HG02852 (cell line): ENCODE measurements at regions not wholly inside any gene's neighbourhood (a gene's known extent, or its start where the extent isn't known, plus 50 kb on each side); places are given as distances from the start of the nearest gene placed in this dataset.

Experiments
- ATAC-seq: cut with Tn5 transposase; IDR thresholded peaks from one replicate; pipeline ENCODE4 v1.9.1; 2021; ENCODE audit warnings: mild to moderate bottlenecking, moderate library complexity; ENCODE audit not compliant: unreplicated experiment

DNA sequence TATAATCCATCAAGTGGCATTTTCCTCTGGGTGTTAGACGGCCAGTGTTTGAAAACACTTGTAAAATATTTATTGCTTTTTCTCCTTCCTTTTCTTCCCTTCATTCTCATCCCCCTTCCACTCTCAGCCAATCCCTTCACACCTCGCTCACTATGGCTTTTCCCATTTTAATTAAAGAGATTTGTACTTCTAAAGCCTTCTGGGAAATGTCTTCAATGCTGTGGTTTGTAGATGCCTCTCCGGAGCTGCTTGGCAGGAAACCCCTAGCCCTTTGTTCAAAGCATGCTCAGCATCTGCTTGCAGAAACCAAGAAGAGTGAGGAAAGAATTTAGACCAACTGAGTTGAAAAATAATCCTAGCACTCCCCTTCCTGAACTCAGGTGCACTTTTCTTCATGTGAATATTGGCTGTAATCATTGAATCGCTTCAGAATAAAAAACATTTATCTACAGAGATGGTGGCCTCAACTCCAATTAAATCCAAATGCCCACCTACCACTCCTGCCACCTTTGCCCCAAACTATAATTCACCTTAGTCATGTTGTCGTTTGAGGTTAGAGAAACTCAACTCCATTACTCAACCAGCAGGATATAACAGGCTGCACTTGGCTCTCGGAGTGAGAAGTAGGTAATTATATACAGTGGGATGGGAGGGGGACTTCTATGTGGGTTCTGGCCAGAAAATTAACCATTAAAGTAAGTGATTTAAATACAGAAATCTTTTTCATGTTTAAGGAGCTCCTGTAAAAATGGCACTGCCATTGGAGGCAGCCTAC, 659.4 kb upstream of the CAMK1G start:
- no peak for ATAC-seq

DNA sequence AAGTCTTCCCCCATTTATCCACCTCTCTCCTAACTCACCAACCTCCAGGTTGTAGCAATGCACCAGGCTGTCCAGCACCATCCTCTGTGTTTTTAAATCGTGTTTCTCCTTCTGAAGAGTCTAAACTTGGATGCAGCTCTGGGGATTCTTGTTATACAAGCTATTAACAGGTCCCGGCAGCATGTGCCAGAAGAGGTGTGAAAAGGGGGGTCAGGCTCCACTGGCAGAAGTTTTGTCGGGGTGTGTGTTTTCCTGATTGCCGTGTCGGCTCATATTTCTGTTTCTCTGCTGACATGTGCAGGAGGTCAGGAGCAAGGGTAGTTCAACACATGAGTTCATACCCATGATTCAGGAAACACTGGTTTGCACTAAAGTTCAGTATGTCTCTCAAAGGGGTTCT, 658.6 kb upstream of the CAMK1G start:
- ATAC-seq: no peak

DNA sequence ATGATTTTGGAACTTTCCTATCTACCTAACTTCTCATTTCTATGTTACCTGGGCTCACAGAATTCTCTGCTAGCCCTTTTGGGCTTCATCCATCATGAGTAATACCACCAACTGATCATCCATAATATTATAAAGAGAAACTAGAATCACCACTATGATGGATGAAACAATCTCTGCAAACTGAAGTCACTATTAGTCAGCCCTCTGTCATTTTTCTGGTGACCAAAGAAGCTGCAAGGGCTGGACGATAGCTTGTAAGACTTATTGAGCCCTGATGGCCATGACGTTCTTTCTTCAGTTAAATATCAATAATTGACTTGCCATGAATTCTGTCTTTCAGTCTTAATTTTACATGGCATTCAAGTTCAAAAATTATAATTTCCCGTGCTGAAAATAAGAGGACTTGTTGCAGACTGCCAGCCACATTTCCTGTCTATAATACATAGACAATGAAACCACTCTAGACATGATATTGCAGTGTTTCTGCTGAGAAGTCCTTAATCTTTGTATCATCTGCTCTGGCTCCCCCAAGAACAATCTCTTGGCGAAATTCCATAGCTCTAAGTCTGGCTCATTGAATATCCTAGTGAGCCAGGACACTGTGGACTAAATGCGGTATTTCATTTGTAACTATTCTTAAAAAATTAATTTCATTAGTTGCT, 655.0 kb upstream of the CAMK1G start:
- ATAC-seq: no peak

DNA sequence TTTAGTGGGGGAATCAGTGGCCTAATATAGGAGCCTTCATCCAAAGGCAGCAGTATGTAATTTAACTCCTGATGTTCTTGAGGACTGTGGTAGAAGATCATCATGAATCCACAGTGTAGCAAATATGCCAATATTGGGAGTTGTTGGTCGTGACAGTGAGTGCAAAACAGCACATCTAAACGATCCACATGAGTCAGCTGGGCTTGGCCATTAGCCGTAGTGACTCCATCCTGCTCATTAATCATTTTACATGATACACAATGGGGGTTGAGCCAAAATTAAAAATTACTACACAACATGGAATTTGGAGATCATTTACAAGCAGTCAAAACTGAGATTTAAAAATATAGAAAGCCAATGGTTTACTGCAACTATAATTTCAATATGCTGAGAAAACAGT, 653.9 kb upstream of the CAMK1G start:
- no peak for ATAC-seq

DNA sequence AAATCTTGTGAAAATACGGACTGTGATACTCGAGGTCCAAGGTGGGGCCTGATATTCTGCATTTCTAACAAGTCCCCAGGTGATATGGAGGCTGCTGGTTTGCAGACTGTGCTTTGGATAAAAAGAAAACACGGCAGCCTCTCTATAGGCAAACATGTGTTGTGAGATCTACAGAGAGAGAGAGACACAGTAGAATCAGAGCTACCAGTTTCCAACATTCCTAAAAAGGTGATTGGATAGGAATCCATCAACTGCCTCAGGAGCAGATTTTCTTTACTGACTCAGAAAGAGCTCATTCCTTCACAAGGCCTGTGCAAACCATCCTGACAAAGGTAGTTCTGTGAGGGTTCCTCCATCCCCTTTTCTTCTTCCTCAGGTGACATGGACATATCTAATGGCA, 651.6 kb upstream of the CAMK1G start:
- ATAC-seq: no peak

DNA sequence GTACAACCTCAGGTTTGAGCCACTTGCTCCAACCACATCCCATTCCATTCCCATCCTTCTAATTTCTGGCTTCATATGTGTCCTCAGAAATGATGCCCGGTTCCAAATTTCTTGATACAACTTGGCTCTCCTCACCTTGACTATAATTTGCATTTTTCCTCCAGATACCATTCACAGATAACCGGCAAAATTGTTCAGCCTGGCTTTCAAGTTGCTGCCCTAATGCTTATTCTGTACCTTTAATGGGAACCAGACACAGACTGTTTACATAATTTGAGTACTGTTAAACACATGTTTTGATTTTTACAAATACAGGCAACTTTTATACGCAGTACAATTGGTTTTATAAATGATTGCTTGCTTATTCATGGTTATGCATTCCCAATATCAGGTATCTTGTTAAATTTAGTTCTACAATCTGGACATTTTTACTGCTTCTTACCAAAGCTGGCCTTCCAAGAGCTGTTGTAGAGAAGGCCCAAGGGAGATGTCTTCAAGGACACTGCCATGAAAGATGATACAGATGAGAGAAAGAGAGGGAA, 649.5 kb upstream of the CAMK1G start:
- ATAC-seq: no peak

DNA sequence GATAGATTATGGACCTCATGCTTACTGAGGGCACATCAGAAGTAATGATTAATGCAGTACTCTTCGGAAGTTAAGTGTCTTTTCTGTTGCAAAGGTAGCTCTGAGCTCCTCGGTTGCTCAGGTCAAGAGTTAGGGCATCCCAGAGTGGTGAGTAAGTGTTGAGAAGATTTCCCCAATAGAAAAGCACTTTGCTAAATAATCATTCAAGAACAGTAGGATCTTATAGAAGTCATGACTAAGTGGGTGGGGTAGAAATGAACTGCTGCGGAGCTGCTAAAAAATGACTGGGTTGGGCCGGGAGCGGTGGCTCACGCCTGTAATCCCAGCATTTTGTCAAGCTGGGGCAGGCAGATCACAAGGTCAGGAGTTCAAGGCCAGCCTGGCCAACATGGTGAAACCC, 648.6 kb upstream of the CAMK1G start:
- no peak for ATAC-seq

DNA sequence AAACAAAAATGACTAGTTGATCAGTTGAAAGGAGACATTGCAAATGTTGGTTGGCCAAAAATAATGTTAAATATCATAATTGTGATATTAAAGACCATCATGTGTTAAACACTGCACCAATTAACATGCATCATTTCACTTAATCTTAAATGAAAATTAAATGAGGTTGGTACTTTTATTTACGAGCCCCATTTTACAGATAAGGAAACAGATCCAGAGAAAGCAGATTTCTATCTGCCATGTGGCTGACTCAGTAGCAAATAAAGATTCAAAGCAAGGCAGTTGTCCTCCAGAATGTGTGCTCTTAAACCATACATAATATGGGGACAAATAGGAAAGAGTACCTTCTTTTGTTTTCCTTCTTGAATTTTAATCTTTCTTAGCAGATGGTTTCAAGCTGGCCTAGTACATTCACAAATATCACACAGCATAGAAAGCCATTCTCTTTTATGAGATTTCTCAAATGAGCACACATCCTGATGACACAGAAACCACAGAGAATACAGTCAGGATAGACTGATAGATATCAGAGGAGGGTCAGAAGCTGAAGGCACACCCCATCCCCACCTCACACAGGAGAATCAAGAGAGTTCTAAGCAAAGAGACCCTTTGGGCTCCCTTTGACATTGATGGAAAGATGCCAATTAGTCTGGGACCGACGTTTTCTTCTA, 647.9 kb upstream of the CAMK1G start:
- ATAC-seq: no peak

DNA sequence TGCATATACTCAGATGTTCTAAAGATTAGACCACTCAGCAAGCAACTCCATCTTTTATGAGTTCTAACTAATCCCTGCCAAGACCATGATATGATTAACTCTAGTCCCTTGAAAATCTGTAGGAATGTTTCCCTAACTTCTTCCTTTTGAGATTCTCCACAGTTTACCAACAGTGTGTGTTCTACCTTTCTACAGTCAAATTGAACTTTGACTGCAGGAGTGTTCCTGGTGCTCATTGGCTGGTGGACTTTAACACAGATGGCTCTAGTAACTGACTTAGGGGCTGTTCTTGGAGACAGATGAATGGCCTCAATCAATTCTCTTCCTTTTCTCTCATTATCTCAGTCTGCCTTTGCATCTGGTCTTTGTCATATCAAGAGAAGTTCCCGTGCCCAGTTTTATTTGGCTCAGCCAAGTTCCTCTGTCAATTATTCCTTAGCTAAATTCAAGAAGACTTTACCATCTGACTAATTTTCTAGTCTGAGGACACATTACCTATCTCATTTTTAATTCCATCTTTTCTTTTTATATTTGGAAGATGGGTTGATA, 643.9 kb upstream of the CAMK1G start:
- no peak for ATAC-seq

DNA sequence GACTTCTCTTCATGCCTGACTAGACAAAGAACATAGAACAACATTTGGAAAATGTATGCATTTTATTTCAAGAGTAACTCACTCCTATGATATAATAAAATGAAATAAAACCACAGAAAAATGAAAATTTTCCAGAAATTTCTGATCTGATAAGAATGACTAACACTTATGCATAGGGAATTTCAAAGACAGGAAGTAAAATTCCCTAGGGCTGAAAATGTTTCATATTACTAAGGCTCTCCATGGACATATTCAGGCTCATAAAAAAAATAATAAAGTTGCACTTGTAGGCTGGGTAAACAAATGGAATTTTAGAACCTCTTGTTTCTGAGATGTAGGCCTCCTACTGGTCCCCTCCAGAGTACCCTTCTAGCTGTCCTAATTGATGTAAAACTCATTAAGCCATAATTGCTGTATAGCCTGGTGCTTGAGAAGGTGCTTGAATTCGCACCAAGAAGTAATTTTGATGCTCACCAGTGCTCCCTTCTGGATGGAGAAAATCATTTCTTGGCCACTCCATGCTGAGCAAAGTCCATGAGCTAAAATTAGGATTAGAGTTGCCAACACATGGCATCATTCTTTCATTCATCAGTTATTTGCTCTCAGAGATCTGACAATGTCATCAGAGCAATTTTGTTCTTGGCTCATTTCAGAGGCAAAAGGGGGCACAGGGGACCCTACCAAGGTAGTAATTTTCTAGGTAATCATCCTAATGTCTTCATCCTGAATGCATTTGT, 641.0 kb upstream of the CAMK1G start:
- no peak for ATAC-seq

DNA sequence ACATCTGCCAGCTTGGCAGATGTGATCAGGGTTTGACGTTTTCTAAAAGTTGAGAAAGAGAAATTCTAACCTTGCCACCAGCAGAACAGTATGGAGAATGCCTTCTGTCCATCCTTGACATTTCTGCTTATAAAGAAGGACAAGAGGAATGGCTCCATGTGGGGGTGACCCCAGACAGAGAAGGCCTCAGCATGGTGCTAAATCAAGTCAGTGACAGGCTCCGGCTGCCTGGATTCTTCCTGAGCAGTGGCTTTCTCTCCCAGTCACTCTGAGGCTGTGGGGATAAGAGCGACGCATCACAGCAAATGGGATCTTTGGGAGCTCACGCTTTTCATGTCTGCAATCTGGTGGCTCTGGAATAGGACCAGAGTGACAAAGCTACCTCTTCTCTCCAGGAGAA, 640.2 kb upstream of the CAMK1G start:
- no peak for ATAC-seq

DNA sequence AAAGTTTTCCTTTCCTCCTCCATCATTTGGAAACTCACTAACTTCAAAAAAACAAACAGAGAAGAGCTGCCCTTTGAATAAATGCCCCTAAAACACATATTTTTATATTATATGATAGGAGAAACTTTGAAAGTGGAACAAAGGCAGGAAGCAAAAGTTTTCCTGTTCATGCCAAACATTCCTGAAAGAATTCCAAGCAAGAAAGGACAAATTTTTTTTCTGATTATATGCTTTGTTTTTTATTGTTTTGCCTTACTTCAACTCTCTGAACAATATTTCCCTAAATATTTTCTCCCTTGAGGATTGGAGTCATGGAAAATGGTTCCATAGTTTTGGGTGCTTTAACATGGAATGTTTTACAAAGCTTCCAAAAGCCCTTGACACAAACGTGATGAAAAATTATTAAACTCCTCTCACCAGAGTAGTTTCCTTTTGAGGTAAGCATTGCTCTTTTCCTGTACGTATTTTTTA, 638.5 kb upstream of the CAMK1G start:
- no peak for ATAC-seq

DNA sequence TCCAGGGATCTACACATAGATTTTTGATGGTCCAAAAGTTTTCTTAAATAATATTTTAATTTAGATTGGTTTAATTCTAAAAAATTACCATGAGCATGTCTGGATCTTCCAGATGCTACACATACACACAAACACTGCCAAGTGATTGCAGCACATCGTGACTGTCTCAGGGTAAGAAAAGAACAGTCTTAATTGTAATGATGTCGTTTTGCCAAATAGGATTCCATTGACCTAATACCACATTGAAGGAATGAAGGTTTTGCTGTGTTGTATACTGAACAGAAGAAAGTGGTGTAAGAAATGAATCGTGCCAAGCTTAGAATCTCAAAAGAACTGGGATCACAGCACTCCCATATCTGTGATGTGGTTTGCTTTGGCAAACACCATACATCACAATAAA, 633.3 kb upstream of the CAMK1G start:
- ATAC-seq: no peak

DNA sequence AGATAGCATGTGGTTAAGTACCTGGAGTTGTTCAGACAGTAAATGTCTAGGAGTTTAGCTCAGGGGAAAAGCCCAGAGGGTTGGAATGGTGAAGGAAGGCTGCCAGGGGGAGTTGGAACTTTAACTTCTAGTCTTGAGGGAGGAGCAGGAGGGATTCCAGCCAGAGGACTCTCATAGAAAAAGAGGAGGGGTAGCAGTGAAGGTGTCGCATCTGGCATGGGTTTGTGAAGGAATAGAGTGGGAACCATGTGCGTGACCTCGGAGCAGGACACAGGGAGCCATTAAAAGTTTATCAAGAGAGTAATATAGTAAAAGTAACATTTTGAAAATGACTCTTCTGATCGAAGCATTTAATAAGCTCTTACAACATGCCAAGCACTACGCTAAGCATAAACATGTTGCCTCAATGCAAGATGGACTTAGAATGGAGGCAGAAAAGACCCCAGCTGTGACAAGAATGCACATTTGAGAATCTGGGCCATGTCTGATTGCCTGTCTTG, 632.4 kb upstream of the CAMK1G start:
- ATAC-seq: no peak

DNA sequence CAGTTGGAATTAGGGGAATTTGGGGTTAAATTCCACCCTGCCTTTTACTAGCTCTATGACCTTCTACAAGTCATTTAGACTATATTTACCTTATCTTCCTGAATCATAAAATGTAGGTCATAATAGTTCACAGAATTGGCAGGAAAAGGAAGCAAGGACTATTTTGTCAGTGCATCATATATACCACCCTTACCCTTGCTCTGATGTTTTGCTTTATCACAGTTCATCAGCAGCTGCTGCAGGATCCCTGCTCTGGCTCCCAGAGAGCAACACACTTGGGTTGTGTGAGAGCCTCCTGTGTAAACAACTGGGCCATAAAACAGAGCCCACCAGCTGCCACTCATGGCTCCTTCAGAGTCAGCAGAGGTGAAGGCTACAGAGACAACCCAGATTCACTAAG, 631.6 kb upstream of the CAMK1G start:
- ATAC-seq: no peak

DNA sequence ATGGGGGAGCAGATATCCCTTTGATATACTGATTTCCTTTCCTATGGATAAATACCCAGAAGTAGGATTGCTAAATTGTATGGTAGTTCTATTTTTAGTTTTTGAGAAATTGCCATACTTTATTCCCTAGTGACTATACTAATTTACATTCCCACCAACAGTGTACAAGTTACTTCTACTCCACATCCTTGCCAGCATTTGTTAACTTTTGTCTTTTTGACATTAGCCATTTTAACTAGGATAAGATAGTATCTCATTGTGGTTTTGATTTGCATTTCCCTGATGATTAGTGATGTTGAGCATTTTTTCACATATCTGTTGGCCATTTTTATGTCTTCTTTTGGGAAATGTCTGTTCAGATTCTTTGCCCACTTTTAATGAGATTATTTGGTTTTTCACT, 620.6 kb upstream of the CAMK1G start:
- no peak for ATAC-seq

DNA sequence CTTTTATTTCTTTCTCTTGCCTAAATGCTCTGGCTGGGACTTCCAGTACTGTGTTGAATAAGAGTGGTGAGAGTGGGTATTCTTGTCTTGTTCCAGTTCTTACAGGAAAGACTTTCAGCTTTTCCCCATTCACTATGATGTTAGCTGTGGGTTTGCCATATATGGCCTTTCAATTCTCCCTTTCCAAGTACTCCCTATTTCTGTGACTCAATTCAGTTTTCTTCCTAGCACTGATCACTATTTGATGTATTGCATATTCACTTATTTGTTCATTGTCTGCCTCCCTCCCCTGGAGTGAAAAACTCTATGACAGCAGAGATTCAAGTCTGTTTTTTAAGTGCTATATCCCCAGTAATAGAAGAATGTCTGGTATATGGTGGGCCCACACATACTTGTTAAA, 618.2 kb upstream of the CAMK1G start:
- ATAC-seq: no peak

DNA sequence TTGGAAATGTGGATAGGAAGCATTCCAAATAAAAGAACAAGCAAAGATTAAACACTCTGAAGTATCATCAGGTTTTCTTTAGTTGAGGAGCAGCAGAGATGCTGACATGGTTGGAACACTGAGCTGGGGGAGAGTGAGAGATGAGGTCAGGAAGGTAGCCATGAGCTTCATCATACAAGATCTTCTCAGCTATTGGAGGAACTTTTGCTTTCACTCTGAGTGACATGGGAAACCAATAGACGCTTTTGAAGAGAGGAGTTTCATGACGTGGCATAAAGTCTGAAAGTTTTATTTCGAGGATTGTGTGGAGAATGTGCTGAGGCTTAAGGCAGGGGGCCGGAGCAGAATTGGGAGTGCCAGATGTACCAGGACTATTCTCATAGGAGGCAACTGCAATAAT, 616.2 kb upstream of the CAMK1G start:
- ATAC-seq: no peak

DNA sequence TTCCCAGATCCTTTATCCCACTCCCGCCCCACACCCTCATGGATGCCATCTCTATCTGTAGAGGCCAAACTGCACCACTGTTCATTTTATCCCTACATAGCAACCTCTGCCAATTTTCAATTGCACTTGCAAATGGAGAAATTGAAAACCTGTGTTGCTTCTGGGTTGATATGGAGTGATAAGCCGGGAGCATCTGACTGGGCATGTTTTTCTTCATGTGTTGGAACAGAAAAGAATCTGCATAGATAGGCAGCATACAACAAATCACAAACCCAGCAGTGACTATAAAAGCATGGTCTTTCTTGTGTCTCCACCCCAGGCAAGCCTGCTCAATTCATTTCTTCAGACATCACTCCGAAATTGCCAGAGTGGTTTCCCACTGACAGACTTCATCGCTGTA, 608.8 kb upstream of the CAMK1G start:
- ATAC-seq: no peak

DNA sequence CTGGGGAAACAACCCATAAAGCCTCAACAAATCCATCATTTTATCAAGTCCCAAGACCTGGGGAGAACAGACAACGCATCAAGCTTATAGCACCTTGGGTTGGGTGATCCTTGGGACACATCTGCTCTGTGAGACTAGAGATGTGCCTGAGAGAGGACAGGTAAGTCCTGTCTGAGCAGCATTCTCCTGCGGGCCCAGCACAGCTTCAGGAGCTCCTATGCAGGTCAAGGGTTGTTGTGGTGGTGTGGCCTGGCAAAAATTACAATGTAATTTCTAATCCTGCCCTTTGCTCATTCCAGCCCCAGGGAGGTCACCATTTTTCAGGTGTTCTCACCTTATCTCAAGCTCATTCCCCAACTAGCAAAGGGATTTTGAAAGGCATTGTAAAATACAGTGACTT, 608.1 kb upstream of the CAMK1G start:
- no peak for ATAC-seq

DNA sequence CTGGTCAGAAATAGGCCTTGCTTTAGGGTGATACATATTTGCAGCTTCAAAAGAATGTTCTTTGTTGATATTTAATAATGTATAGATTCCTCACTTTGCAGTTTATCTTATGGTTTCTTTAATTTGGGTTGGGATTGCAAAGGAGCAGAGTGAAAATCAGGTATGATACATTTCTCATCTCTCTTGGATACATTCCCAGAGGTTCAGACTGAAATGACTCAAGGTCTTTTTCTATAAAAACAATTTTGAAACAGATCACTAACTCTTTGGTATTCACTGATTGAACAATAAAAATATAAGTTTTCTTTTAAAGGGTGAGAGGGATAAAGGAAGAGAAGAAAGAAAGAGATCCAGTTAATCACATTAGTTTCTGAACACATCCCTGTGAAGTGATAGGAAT, 606.5 kb upstream of the CAMK1G start:
- ATAC-seq: no peak
